A673 (cell line): ENCODE measurements at regions not wholly inside any gene's neighbourhood (a gene's known extent, or its start where the extent isn't known, plus 50 kb on each side); places are given as distances from the start of the nearest gene placed in this dataset.

Experiments used
- BruUV-seq: library from RNA; stranded (reverse); fragments of 400-500 nt; replicated peaks from 2 replicates; lab custom pipeline; 2021; lab: Mats Ljungman, UMichigan
- CTCF ChIA-PET: fragments of 300-600 bp; sonication (Branson Sonifier 250); formaldehyde crosslinking; loops from one replicate; lab custom pipeline; 2022; ENCODE audit warnings: antibody characterized with exemption; lab: Charles Lee
- POLR2A ChIA-PET: fragments of 300-600 bp; sonication (Branson Sonifier 250); formaldehyde crosslinking; loops from one replicate; lab custom pipeline; 2022; ENCODE audit warnings: antibody characterized with exemption; ENCODE audit not compliant: low non-redundant PET; lab: Charles Lee
- DNase-seq: peaks from one replicate; pipeline ENCODE4 v3.0.0-alpha.2; 2015; ENCODE audit warnings: low spot score
- H3K27ac ChIP-seq: fragments of 200-600 bp; sonication (generic); 2 replicates; pipeline ENCODE4 v1.5.1; 2016; ENCODE audit warnings: mixed run types, low read depth, mild to moderate bottlenecking, mixed read lengths, antibody characterized with exemption, low read length; ENCODE audit not compliant: poor library complexity, severe bottlenecking
- H3K27me3 ChIP-seq: fragments of 200-600 bp; sonication (generic); replicated peaks from 2 replicates; pipeline ENCODE4 v1.6.1; 2017; ENCODE audit warnings: mixed run types, low read depth, mild to moderate bottlenecking, mixed read lengths, antibody characterized with exemption, low read length; ENCODE audit not compliant: insufficient read depth, poor library complexity
- H3K36me3 ChIP-seq: fragments of 200-600 bp; sonication (generic); 2 replicates; pipeline ENCODE4 v1.6.1; 2016; ENCODE audit warnings: mixed run types, mild to moderate bottlenecking, mixed read lengths, antibody characterized with exemption, low read length; ENCODE audit not compliant: insufficient read depth, poor library complexity, severe bottlenecking
- H3K4me1 ChIP-seq: fragments of 200-600 bp; sonication (generic); 2 replicates; pipeline ENCODE4 v1.6.1; 2017; ENCODE audit warnings: mixed run types, mild to moderate bottlenecking, mixed read lengths, antibody characterized with exemption, low read length; ENCODE audit not compliant: insufficient read depth, poor library complexity, severe bottlenecking
- H3K4me3 ChIP-seq: fragments of 200-600 bp; sonication (generic); 2 replicates; pipeline ENCODE4 v1.5.1; 2016; ENCODE audit warnings: low read depth, mixed run types, mild to moderate bottlenecking, mixed read lengths, low read length; ENCODE audit not compliant: poor library complexity, severe bottlenecking
- H3K9me3 ChIP-seq: fragments of 200-600 bp; sonication (generic); 2 replicates; pipeline ENCODE4 v1.6.1; 2016; ENCODE audit warnings: mixed run types, low read depth, mild to moderate bottlenecking, mixed read lengths, antibody characterized with exemption, low read length; ENCODE audit not compliant: poor library complexity, severe bottlenecking
- CTCF ChIP-seq: fragments of 300-800, 200-600 bp; sonication (generic); conservative IDR thresholded peaks from 2 replicates; pipeline ENCODE4 v1.5.1; 2017; ENCODE audit warnings: low read depth, mild to moderate bottlenecking, antibody characterized with exemption, low read length, moderate library complexity, mixed read lengths
- EZH2 ChIP-seq: fragments of 200-600 bp; sonication (generic); IDR thresholded peaks from 2 replicates; pipeline ENCODE4 v1.6.1; 2017; ENCODE audit warnings: borderline replicate concordance, low read depth, mild to moderate bottlenecking, mixed read lengths, antibody characterized with exemption, low read length; ENCODE audit not compliant: poor library complexity, severe bottlenecking
- intact Hi-C: fragments of 100-400 bp; cut with micrococcal nuclease; formaldehyde crosslinking; loops from one replicate; pipeline ENCODE4 v1.10.0; 2022; ENCODE audit not compliant: unreplicated experiment

- no peaks in the 10 kb centered on the region for H3K36me3 ChIP-seq
- ChIA-PET CTCF (no interaction called here), POLR2A (no interaction called here)
- H3K27me3 ChIP-seq: no peaks in the 10 kb centered on the region
- intact Hi-C loops: no loop called here
- TF ChIP-seq CTCF: no peak
- no peak for TF ChIP-seq EZH2
- H3K9me3 ChIP-seq: no peaks in the 10 kb centered on the region
- no TSS peak for BruUV-seq
- no peaks in the 10 kb centered on the region for H3K4me1 ChIP-seq
- no peak overlapping the region for H3K4me3 ChIP-seq
- H3K27ac ChIP-seq: no peak overlapping the region
- no peak for DNase-seq
Observed at GRCh38 chr1:187445066-187445465, 616.3 kb downstream of the PLA2G4A start.

- intact Hi-C loops: no loop called here
- DNase-seq: no peak
- H3K36me3 ChIP-seq: no peaks in the 10 kb centered on the region
- BruUV-seq: no TSS peak
- ChIA-PET CTCF (no interaction called here), POLR2A (no interaction called here)
- no peak overlapping the region for H3K27ac ChIP-seq
- no peak for TF ChIP-seq CTCF
- TF ChIP-seq EZH2: no peak
- no peaks in the 10 kb centered on the region for H3K27me3 ChIP-seq
- H3K4me3 ChIP-seq: no peak overlapping the region
- no peaks in the 10 kb centered on the region for H3K4me1 ChIP-seq
- H3K9me3 ChIP-seq: no peaks in the 10 kb centered on the region
Observed at GRCh38 chr1:187451238-187451637, 622.5 kb downstream of the PLA2G4A start.

- Histone ChIP-seq H3K27ac (no peak overlapping the region), H3K27me3 (no peaks in the 10 kb centered on the region), H3K4me3 (no peak overlapping the region), H3K36me3 (no peaks in the 10 kb centered on the region), H3K9me3 (no peaks in the 10 kb centered on the region), H3K4me1 (no peaks in the 10 kb centered on the region)
- ChIA-PET POLR2A (no interaction called here), CTCF (no interaction called here)
- intact Hi-C loops: no loop called here
- DNase-seq: no peak
- TF ChIP-seq EZH2 (no peak), CTCF (no peak)
- BruUV-seq: no TSS peak
Observed at GRCh38 chr1:187454010-187454409, 625.3 kb downstream of the PLA2G4A start.
